Stimulated activated CD8-positive, alpha-beta memory T cell treated with anti-CD3 and anti-CD28 coated beads, Interleukin-12 subunit alpha, Interleukin-12 subunit beta, amount 100 ng/mL, for 24 hours (primary cell): ENCODE measurements at regions not wholly inside any gene's neighbourhood (a gene's known extent, or its start where the extent isn't known, plus 50 kb on each side); places are given as distances from the start of the nearest gene placed in this dataset.

Experiments used
- DNase-seq: peaks from one replicate; pipeline ENCODE4 v3.0.0-alpha.2; 2020; ENCODE audit errors: extremely low read depth

DNA sequence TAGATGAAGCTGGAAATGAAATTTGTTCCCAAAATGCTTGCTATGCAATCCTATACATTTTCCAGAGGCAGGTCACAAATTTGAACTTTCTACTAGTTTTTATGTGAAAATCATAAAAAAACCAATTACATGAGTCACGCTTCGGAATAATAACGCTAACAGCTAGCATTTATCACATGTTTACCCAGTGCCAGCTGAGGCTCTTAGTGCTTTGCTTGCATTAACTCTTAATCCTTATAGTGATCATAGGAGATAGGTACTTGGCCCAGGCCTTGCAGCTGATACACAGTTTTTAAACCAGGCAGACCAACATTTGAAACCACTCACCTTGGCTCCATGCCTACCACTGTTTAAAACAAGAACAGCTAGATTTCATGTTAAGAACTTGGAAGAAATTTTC lies 131.8 kb upstream of the RAG2 start:
- no peak for DNase-seq

DNA sequence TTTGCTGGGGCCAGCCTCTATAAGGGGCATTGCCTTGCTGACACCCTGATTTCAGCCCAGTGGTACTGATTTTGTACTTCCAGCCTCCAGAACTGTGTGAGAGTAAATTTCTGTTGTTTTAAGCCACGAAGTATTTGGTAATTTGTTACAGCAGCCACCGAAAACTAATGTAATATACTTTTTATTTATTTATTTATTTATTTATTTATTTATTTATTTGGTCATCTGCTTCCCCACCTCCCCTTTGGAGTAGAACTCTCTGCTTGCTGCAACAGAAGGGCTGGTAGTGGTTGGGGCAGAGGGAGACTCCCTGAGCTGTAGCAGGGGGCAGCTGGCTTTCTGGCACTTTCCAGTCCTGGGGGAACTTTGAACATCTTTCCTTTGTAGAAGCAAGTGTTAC lies 128.4 kb upstream of the RAG2 start:
- DNase-seq: no peak

DNA sequence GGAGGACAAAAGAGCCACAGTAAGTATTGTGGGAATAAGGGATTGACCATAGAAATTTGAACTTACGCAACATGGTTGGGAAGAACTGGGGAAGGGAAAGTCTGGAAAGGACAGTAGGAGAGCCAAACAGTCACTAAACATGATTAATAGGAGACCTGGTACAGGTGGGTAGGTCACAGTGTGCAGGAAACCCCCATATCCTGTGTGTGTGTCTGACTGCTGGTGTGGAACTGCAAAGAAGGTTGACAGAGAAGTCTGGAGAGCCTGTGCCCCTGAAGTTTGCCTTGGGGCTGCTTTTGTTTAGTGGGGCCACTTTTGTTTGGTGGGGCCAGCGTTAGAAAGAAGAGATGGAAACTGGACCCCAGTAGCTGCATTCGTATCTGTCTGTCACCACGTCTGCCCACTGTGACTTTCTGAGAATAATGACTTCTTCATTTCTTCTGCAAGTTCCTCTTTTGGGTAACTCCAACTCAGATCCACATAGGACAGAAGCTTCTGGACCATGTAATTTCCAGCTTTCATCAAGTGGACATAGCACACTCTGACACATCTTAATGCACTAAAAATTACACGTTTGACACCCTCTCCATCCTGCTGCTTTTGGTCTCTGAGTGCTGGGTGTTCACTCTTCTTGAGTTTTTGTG lies 126.8 kb upstream of the RAG2 start:
- DNase-seq: no peak

GRCh38 chr11:36722421-36722820 lies 124.4 kb upstream of the RAG2 start:
- DNase-seq: no peak

DNA sequence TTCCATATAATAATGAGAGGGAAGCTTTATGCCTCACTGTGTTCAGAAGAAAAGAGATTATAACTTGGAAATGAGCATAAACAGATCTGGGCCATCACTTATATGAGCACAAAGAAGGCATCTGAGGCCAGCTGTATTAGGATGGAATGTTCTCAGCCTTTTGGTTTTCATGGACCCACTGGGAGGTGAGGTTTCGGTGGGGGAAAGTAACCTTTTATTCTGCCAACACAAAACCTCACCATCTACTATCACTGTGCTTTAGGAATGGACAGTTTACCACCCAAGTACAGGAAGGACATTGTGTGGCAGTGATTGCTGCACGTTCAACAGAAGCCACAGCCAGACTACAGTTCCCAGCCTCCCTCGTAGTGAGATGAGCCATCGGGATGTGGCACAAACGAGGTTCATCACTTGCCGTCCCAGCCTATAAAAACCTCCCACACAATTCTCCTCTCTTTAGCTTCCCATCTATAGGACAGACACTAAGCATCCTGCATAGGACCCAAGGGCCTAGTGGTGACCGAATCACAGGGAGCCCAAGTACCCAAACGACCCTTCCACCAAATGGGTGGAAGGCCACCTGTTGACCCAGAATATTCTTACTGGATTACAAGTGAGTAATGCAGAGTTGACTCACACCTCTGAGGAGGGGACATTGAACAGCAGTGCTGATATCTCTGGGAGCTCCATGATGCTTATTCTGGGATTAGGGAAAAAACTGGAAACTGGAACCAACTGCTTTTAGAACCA lies 121.5 kb upstream of the RAG2 start:
- no peak for DNase-seq

DNA sequence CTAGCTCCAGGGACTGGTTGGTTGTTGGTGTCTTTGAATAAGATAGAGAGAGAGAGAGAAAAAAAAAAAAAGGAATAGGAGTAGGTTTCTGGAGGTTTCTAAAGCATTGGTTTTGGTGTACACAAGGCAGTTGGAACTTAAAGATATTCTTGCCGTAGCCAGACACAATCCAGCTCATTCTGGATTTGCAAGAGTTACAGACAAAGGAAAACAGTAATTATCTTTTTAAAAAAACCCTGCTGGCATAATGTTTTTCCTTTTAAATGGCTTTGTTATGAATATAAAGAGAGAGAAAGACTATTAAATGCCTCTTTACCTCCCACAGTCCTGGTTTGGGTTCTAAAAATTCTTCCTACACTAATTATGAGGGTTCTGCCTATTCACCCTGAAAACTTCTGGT lies 120.4 kb upstream of the RAG2 start:
- DNase-seq: no peak

- no peak for DNase-seq
These were observed 115.7 kb upstream of the RAG2 start for GRCh38 chr11:36713715-36714114.

- DNase-seq: no peak
These were observed 113.2 kb upstream of the RAG2 start for GRCh38 chr11:36711104-36711825.
